Muscle layer of colon (tissue), 2 donors: ENCODE measurements at regions not wholly inside any gene's neighbourhood (a gene's known extent, or its start where the extent isn't known, plus 50 kb on each side); places are given as distances from the start of the nearest gene placed in this dataset.

Experiments used
- H3K27ac ChIP-seq: one replicate; pipeline ENCODE4 v1.7.0; 2013; ENCODE audit warnings: low read depth, mild to moderate bottlenecking, low read length, moderate library complexity
- H3K27me3 ChIP-seq, 2 donors: one replicate each; pipeline ENCODE4 v1.7.0; 2013; ENCODE audit warnings: low read length in 2 of 2, mild to moderate bottlenecking in 2 of 2; ENCODE audit not compliant: insufficient read depth in 2 of 2, control insufficient read depth in 1 of 2
- H3K36me3 ChIP-seq: one replicate; pipeline ENCODE4 v1.7.0; 2013; ENCODE audit warnings: mild to moderate bottlenecking, low read length; ENCODE audit not compliant: insufficient read depth
- H3K4me1 ChIP-seq: one replicate; pipeline ENCODE4 v1.7.0; 2013; ENCODE audit warnings: mild to moderate bottlenecking, low read length; ENCODE audit not compliant: insufficient read depth
- H3K4me3 ChIP-seq, 2 donors: one replicate each; pipeline ENCODE4 v1.7.0; 2013; ENCODE audit warnings: low read length in 2 of 2, low read depth in 1 of 2, mild to moderate bottlenecking in 1 of 2, moderate library complexity in 1 of 2
- H3K9ac ChIP-seq: one replicate; pipeline ENCODE4 v1.7.0; 2013; ENCODE audit warnings: low read length
- H3K9me3 ChIP-seq: one replicate; pipeline ENCODE4 v1.7.0; 2013; ENCODE audit warnings: mild to moderate bottlenecking, low read length
- donor health status: abdominal sarcoma.
- donor health status: Adenocarcinoma of cecum.

DNA sequence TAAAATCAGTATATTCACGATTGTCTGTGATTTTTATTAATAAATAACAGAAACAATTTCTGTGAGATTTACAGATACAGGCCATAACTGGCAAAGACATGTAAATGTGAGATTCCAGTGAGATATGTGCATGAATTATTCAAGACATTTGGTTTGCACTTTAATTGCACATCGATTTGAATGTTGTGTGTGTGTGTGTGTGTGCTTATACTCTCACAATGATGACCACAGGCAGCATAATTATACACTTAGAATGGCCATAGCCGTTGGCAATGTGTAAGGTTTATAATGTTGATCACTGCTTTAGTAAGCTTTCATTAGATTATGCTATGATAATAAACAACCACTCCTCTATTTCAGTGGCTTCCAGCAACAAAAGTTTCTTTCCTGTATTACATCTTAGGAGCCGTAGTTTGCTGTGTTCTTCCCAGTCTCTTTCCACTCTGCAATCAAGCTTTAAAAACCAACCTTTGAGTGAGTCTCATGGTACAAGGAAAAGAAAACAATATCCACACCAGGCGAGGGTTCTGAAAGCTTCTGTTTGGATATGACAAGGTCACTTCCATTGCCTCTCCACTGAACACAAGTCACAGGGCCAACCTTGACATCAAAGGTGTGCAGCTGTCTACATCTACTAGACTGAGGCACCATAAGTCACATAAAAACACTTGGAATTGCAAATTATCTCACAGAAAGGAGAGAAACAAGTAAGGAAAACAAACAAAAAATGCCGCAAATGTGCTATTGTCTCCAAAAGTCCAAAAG, 897.7 kb downstream of the RAB28 start:
- no peaks in the 10 kb centered on the region for H3K4me1 ChIP-seq
- no peaks in the 10 kb centered on the region for H3K36me3 ChIP-seq
- no peak overlapping the region for H3K27ac ChIP-seq
- H3K27me3 ChIP-seq: no peaks in the 10 kb centered on the region
- no peak overlapping the region for H3K9ac ChIP-seq
- H3K4me3 ChIP-seq: no peak overlapping the region
- no peaks in the 10 kb centered on the region for H3K9me3 ChIP-seq

DNA sequence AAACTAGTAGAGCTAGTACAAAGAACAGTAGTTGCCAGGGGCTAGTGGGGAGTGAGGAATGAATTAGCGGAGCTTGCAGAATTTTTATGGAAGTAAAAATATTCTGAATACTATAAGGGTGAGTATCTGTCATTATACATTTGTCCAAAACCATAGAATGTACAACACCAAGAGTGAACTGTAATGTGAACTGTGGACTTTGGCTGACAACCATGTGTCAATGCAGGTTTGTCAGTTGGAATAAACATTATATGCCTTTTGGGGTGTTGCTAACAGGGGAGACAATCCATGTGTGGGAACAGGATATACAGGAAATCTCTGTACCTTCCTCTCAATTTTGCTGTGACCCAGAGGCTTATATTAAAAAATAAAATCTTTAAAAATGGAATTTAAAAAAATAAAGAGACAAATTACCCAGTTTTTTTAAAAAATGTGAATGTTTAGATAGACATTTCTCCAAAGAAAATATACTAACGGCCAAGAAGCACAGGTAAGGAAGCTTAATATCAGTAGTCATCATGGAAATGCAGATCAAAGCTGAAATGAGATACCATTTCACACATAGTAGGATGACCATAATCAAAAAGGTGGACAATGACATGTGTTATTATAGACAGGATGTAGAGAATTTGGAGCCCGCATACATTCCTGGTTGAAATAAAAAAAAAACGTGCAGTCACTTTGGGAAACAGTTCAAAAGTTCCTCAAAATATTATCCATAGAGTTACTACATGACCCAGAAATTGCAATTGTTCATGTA, 899.8 kb downstream of the RAB28 start:
- H3K27me3 ChIP-seq: no peaks in the 10 kb centered on the region
- H3K27ac ChIP-seq: no peak overlapping the region
- H3K36me3 ChIP-seq: no peaks in the 10 kb centered on the region
- no peak overlapping the region for H3K9ac ChIP-seq
- no peaks in the 10 kb centered on the region for H3K4me1 ChIP-seq
- H3K4me3 ChIP-seq: no peak overlapping the region
- H3K9me3 ChIP-seq: no peaks in the 10 kb centered on the region

DNA sequence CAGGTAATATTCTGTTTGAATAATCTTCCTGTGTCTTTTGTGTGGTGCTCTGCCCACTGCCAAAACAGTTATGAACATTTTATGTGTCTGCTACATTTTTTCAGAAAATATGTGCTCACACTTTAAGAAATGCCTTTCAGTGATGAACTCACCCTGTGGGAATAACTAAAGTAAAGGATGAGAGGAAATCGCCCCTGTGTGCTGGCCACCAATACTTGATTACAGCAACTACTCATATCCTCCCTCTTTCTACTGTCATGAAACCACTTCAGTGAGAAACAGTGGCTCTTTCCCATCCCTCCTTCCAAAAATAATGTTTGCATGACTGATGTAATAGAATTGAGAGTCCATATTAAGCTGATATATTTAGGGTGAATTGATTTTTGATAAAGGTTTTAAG, 900.9 kb downstream of the RAB28 start:
- Histone ChIP-seq H3K9me3 (no peaks in the 10 kb centered on the region), H3K9ac (no peak overlapping the region), H3K27me3 (no peaks in the 10 kb centered on the region), H3K4me3 (no peak overlapping the region), H3K36me3 (no peaks in the 10 kb centered on the region), H3K27ac (no peak overlapping the region), H3K4me1 (no peaks in the 10 kb centered on the region)

DNA sequence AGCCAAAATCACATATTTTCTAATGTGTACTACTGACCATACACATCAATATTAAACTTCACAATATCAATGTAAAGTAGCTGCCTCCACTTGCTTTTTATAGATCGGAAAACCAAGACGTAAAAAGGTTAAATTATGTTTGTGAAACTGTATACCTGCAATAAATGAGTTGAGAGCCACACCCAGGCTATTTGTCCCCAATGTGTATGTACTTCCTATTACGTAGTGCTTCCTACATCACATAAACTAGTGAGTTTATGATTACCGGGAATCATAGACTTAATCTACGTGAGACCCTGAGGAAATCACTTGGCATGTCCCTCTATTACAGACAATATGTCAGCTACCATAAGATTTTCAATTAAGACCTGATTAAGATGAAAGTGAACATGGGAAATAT, 903.4 kb downstream of the RAB28 start:
- no peaks in the 10 kb centered on the region for H3K4me1 ChIP-seq

DNA sequence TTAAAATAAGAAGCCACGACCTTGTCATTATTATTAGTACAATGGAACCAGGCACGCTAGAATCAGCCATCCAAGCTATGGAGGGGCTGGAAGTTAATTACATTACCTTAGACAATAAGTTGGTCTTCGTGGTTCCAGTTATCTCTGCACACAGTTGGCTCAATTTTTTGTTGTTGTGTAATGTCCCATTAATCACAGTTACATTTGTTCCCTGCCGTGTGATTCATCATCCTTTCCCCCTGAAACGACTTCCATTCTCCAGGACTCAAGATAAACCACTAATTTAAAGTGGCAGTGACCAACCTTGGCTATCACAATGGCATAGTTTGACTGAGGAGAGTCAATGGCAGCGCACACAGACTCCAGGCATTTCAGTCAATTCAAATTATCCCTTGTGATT, 905.0 kb downstream of the RAB28 start:
- no peak overlapping the region for H3K9ac ChIP-seq
- no peak overlapping the region for H3K27ac ChIP-seq
- H3K27me3 ChIP-seq: no peaks in the 10 kb centered on the region

More for the DNA sequence above, 903.4 kb downstream of the RAB28 start:
- H3K9me3 ChIP-seq: no peaks in the 10 kb centered on the region
- no peak overlapping the region for H3K9ac ChIP-seq
- H3K27ac ChIP-seq: no peak overlapping the region
- H3K36me3 ChIP-seq: no peaks in the 10 kb centered on the region
- no peaks in the 10 kb centered on the region for H3K27me3 ChIP-seq
- no peak overlapping the region for H3K4me3 ChIP-seq

DNA sequence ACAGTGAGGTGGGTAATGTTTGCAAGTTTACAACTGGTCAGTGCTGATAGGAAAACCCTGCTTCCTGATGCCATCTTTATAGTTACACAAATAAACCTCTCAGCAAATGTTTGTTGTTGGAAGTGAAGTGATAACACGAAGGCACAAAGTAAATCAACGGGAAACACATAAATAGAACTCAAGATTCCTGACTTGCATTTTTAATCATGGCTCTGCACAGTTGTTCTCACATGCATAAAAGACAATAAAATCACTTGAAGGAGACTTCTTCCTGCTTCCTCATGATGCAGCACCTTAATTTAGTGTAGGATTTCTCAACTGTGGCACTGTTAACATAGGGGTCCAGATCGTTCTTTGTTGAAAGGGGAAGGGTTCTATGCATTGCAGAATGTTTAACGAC, 907.7 kb downstream of the RAB28 start:
- Histone ChIP-seq H3K27ac (no peak overlapping the region), H3K9ac (no peak overlapping the region), H3K36me3 (no peaks in the 10 kb centered on the region)

More for the DNA sequence above, 905.0 kb downstream of the RAB28 start:
- H3K4me3 ChIP-seq: no peak overlapping the region
- H3K4me1 ChIP-seq: no peaks in the 10 kb centered on the region
- no peaks in the 10 kb centered on the region for H3K36me3 ChIP-seq
- H3K9me3 ChIP-seq: no peaks in the 10 kb centered on the region

DNA sequence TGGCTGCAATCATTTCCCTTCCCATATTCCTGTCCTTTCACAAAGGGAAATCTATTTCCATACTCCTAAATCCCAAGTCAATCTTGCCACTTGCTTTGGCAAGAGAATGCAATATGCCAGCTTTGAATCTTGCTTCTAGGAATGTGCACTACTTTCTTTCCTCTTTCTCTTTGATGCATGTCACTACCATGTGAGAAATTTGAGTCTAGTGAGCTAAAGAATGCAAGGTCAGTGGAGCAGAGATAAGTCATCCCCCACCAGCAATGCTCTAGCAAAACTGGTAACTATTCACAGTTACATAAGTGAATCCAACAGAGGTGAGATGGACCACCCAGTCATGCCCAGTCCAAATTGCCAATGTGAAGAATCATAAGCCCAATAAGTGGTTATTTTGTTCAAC, 910.4 kb downstream of the RAB28 start:
- no peak overlapping the region for H3K4me3 ChIP-seq
- H3K36me3 ChIP-seq: no peaks in the 10 kb centered on the region
- H3K4me1 ChIP-seq: no peaks in the 10 kb centered on the region
- no peak overlapping the region for H3K9ac ChIP-seq
- H3K27ac ChIP-seq: no peak overlapping the region
- H3K27me3 ChIP-seq: no peaks in the 10 kb centered on the region
- no peaks in the 10 kb centered on the region for H3K9me3 ChIP-seq

More for the DNA sequence above, 907.7 kb downstream of the RAB28 start:
- Histone ChIP-seq H3K4me1 (no peaks in the 10 kb centered on the region), H3K9me3 (no peaks in the 10 kb centered on the region), H3K27me3 (no peaks in the 10 kb centered on the region), H3K4me3 (no peak overlapping the region)

DNA sequence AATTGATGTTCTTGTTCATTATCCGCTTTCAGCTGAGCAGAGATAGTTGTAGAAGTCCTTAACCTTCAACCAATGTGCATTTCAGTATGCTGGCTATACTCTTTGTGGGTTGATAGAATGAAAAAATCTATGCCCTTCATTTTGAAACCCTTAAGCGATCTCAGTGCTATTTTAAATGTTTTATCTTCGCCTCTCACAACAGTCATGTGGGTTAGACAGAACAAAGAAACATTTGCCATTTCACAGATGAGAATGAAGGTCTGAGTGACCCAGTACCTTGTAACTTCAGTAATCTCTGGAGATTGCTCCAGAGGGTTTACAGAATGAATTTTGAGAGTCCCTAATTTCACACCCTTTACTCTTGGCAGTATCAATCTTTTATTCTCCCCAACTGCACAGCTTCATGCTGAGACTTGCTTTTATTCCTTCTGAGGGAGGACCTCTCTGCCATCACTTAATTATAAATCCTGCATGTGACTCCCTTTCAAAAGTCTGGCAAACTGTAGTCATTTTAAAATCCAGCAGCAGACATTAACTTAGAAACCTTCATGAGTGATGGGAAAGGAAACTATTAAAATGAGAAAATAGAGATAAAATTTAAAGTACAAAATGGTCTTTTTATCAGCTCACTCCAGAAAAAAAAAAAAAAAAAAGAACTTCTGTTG, 921.5 kb downstream of the RAB28 start:
- no peak overlapping the region for H3K9ac ChIP-seq
- H3K27ac ChIP-seq: no peak overlapping the region
- H3K4me3 ChIP-seq: no peak overlapping the region
- no peaks in the 10 kb centered on the region for H3K9me3 ChIP-seq
- H3K4me1 ChIP-seq: peaks cover 10% of the 10 kb centered on the region
- no peaks in the 10 kb centered on the region for H3K27me3 ChIP-seq
- no peaks in the 10 kb centered on the region for H3K36me3 ChIP-seq

DNA sequence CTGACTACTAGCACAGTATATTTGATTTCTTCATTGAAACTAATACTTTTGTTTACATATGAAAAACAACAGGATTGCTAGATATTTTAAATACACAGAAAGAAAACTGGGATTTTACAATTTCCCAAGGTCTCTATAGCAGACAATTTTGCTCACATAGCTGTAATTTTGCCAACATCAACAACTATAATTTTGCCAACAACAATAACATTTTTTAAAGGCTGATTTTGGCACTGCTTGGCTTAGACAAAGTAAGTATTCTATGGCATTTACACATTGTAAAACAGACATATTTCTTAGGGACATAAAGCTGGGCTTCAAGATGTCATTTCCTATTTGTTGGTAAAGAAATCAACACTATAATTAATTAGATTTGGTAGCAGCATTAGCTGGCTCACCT, 922.1 kb downstream of the RAB28 start:
- Histone ChIP-seq H3K36me3 (no peaks in the 10 kb centered on the region), H3K27ac (no peak overlapping the region), H3K27me3 (no peaks in the 10 kb centered on the region), H3K4me1 (peaks cover 10% of the 10 kb centered on the region), H3K9me3 (no peaks in the 10 kb centered on the region), H3K4me3 (no peak overlapping the region), H3K9ac (no peak overlapping the region)

DNA sequence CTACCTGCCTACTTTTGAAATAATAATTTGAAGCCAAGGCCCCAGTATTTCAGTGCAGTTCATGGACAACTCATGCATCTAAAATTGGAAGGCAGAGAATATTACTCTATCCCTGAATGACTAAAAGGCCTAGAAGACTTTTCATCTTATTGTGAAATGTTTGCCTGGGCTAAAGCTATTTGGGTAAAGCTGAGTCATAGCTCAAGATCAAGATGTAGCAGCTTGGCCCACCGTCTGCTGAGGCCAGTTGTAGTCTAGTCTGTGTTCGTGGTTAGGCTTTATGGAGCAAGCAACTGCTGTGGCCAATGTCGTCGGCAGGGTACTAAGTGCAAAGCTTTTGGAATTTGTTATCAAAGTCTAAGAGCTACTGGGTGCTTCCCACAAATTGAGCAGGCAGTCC, 929.1 kb downstream of the RAB28 start:
- Histone ChIP-seq H3K4me1 (no peaks in the 10 kb centered on the region), H3K9ac (no peak overlapping the region), H3K4me3 (no peak overlapping the region), H3K9me3 (no peaks in the 10 kb centered on the region), H3K27me3 (no peaks in the 10 kb centered on the region), H3K27ac (no peak overlapping the region), H3K36me3 (no peaks in the 10 kb centered on the region)

DNA sequence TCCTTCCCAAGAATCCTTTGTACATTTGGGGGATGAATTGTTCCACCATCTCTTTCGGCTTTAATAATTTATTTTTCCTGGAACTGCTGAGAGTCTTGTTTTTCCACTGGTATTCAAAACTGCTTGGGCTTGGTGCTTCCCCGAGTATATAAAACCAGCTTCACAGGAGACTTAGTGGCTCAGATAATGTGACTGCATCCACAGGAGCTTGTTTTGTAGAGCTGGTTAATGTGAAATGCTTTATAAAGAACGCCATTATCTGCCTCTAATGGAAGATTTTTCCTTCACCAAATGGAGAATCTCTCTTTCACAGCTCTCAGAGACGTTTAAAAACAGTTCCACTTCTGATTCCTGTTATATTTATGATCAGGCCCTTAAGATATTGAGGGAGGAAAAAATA, 935.5 kb downstream of the RAB28 start:
- no peaks in the 10 kb centered on the region for H3K4me1 ChIP-seq
- no peaks in the 10 kb centered on the region for H3K36me3 ChIP-seq
- no peak overlapping the region for H3K27ac ChIP-seq
- no peak overlapping the region for H3K4me3 ChIP-seq
- H3K9ac ChIP-seq: no peak overlapping the region
- H3K27me3 ChIP-seq: no peaks in the 10 kb centered on the region
- H3K9me3 ChIP-seq: no peaks in the 10 kb centered on the region
